Prostate gland (tissue), 2 donors: ENCODE measurements at regions not wholly inside any gene's neighbourhood (a gene's known extent, or its start where the extent isn't known, plus 50 kb on each side); places are given as distances from the start of the nearest gene placed in this dataset.

Source experiments
- POLR2AphosphoS5 ChIP-seq: sonication (generic); formaldehyde crosslinking; IDR thresholded peaks from one replicate; pipeline ENCODE4 v1.6.1; 2017; ENCODE audit warnings: antibody characterized with exemption
- TF ChIP-seq, protein P1 (sequence below), 4 experiments: fragments of 200-600 bp in 2 of 4; fragments of 450-650 bp in 2 of 4; sonication (generic) in 2 of 4; IDR thresholded peaks; 1 replicate in 3 of 4; 2 replicates in 1 of 4; pipeline ENCODE4 v1.5.1; 2016 to 2019; ENCODE audit warnings: antibody characterized with exemption in 4 of 4, mild to moderate bottlenecking in 2 of 4, moderate library complexity in 2 of 4

DNA sequence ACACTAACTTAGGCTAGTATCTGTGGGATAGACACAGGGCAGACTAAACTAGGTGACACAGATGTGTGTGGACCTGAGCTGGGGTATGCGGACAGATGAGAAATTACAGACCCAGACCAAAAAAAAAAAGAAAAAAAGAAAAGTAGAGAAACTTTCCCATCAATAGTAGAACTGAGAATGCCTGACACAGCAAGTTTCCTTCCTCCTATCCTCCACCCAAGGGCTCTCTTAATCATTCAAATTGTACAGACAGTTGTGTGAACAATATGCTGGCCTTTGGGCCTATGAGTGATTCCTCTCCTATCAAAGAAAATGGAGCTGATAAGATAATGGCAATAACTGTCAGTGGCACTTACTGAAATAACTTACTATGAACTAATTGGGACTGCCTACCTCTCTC is 226.7 kb upstream of the PRDM1 start:
- TF ChIP-seq, protein P1, sequence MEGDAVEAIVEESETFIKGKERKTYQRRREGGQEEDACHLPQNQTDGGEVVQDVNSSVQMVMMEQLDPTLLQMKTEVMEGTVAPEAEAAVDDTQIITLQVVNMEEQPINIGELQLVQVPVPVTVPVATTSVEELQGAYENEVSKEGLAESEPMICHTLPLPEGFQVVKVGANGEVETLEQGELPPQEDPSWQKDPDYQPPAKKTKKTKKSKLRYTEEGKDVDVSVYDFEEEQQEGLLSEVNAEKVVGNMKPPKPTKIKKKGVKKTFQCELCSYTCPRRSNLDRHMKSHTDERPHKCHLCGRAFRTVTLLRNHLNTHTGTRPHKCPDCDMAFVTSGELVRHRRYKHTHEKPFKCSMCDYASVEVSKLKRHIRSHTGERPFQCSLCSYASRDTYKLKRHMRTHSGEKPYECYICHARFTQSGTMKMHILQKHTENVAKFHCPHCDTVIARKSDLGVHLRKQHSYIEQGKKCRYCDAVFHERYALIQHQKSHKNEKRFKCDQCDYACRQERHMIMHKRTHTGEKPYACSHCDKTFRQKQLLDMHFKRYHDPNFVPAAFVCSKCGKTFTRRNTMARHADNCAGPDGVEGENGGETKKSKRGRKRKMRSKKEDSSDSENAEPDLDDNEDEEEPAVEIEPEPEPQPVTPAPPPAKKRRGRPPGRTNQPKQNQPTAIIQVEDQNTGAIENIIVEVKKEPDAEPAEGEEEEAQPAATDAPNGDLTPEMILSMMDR (IDR thresholded peaks at IDR 0.05): no peak
- TF ChIP-seq POLR2AphosphoS5: no peak
